IPS DF 6.9 (cell line): ENCODE measurements at regions not wholly inside any gene's neighbourhood (a gene's known extent, or its start where the extent isn't known, plus 50 kb on each side); places are given as distances from the start of the nearest gene placed in this dataset.
"Not testable (repeated sequence)": the region's sequence is repeated elsewhere in the genome, so short reads cannot be mapped to it uniquely, and the experiment has no call there.

Experiments used
- DNase-seq: peaks from one replicate; pipeline ENCODE4 v3.0.0-alpha.2; 2013; ENCODE audit warnings: low read depth, low spot score
- H3K27ac ChIP-seq: one replicate; pipeline ENCODE4 v1.5.1; 2013; ENCODE audit warnings: low read length, control low read depth
- H3K27me3 ChIP-seq: 2 replicates; pipeline ENCODE4 v1.6.1; 2013; ENCODE audit warnings: mild to moderate bottlenecking, low read length; ENCODE audit not compliant: control insufficient read depth, insufficient read depth
- H3K36me3 ChIP-seq: 2 replicates; pipeline ENCODE4 v1.6.1; 2013; ENCODE audit warnings: low read length; ENCODE audit not compliant: control insufficient read depth, insufficient read depth
- H3K4me1 ChIP-seq: 2 replicates; pipeline ENCODE4 v1.6.1; 2013; ENCODE audit warnings: low read length; ENCODE audit not compliant: control insufficient read depth, insufficient read depth
- H3K4me3 ChIP-seq: 2 replicates; pipeline ENCODE4 v1.5.1; 2013; ENCODE audit warnings: mild to moderate bottlenecking, low read length
- H3K9me3 ChIP-seq: 2 replicates; pipeline ENCODE4 v1.6.1; 2013; ENCODE audit warnings: low read length, inconsistent platforms; ENCODE audit not compliant: control insufficient read depth, insufficient read depth
- WGBS: extraction: QIAGEN DNeasy Blood & Tissue Kit; methylation state at CpG from one replicate; pipeline ENCODE4 v1.1.7; 2013; ENCODE audit warnings: mixed read lengths, missing lambda C conversion rate; ENCODE audit not compliant: insufficient read length, insufficient coverage; 5-methylcytosine and 5-hydroxymethylcytosine counted together

DNA sequence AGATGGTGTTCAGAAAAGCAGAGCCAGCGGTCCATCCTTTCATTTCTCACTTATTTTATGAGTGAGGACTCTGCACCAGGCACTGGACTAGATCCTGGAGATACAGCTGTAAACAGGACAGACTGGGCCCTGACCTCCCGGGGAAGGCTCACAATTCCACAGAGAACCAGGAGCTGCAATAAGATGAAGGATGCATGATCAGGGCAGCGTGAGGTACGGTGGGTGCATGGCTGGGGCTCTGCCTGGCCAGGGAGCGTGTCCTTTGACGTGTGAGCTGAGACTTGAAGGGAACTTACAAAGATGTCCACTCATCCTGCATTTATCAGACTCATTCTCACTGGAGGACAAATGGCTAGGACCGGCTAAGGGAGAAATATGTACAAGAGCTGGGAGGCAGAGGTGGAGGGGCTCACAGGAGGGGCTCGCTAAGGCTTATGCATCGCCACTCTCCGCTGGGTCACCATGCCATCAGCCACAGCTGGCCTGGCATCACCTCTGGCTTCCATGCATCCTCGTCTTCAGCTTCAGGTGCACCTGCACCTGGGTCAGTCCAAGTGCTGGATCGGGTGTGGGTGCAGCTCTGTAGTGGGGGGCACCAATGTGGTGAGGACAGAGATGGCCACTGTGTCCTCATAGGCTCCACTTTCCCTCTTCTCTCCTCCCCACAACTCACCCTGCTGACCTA, 213.9 kb downstream of the TOMM20 start:
- DNase-seq = no peak
- H3K27ac ChIP-seq = no peak overlapping the region
- H3K9me3 ChIP-seq = no peaks in the 10 kb centered on the region
- WGBS = no CpG with 5 or more reads among the region's 12 CpGs
- H3K36me3 ChIP-seq = no peaks in the 10 kb centered on the region
- H3K4me3 ChIP-seq = no peak overlapping the region
- H3K27me3 ChIP-seq = no peaks in the 10 kb centered on the region
- no peaks in the 10 kb centered on the region for H3K4me1 ChIP-seq

DNA sequence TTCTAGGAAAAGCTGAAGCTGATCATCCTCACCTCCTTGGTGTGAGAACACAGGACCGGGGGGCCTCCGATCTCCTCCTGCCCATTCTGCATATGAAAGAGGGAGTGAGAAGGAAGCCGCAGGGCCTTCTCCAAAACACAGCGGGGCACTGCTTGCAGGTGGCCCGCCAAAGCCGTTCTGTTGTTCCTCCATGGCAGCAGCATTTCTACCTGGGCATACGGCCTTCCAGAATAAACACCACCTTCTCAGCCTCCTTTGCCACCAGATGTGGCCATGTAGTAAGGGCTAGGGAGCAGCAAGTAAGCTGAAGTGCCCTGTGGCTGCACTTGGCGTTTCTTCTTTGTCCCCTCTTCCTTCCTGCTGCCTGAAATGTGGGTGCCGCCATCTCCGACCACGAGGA, 214.9 kb downstream of the TOMM20 start:
- H3K4me1 ChIP-seq = no peaks in the 10 kb centered on the region
- WGBS = no CpG with 5 or more reads among the region's 11 CpGs
- H3K9me3 ChIP-seq = no peaks in the 10 kb centered on the region
- no peak for DNase-seq
- H3K4me3 ChIP-seq = no peak overlapping the region
- no peaks in the 10 kb centered on the region for H3K27me3 ChIP-seq
- H3K36me3 ChIP-seq = no peaks in the 10 kb centered on the region
- H3K27ac ChIP-seq = no peak overlapping the region

GRCh38 chr1:234913278-234913649, 215.4 kb downstream of the TOMM20 start:
- no peak overlapping the region for H3K27ac ChIP-seq
- H3K27me3 ChIP-seq = no peaks in the 10 kb centered on the region
- DNase-seq = no peak
- H3K36me3 ChIP-seq = no peaks in the 10 kb centered on the region
- no peak overlapping the region for H3K4me3 ChIP-seq
- H3K4me1 ChIP-seq = no peaks in the 10 kb centered on the region
- H3K9me3 ChIP-seq = no peaks in the 10 kb centered on the region
- no CpG with 5 or more reads among the region's 8 CpGs for WGBS

- H3K9me3 ChIP-seq = no peaks in the 10 kb centered on the region
- H3K27me3 ChIP-seq = no peaks in the 10 kb centered on the region
- H3K4me3 ChIP-seq = no peak overlapping the region
- H3K36me3 ChIP-seq = no peaks in the 10 kb centered on the region
- no peaks in the 10 kb centered on the region for H3K4me1 ChIP-seq
- no peak for DNase-seq
- H3K27ac ChIP-seq = no peak overlapping the region
- WGBS = no CpG with 5 or more reads among the region's 9 CpGs
Observed at GRCh38 chr1:234912548-234913277, 215.9 kb downstream of the TOMM20 start.

DNA sequence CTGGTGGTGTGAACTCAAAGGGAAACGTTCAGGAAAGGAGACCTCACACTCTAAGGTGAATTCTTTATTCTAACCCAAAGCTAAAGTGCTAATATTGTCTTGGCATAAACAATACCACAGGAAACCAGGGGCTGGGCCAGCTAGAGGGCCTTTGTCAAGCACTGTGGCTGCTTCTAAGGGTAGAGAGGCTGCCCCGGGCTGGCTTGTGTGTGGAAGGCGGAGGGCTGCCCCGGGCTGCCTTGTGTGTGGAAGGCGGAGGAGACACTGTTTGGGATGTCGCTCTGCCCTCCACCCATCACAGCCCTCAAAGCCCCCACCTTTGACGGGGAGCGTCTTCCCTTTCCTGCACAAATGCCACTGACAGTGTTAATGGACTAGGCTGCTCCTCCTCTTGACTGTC, 216.8 kb downstream of the TOMM20 start:
- H3K9me3 ChIP-seq = no peaks in the 10 kb centered on the region
- no peaks in the 10 kb centered on the region for H3K36me3 ChIP-seq
- no peaks in the 10 kb centered on the region; the same call in 1 of the 2 replicates for H3K27me3 ChIP-seq
- no peak for DNase-seq
- WGBS = no CpG with 5 or more reads among the region's 8 CpGs
- no peak overlapping the region for H3K4me3 ChIP-seq
- H3K27ac ChIP-seq = no peak overlapping the region
- H3K4me1 ChIP-seq = no peaks in the 10 kb centered on the region

- not testable (repeated sequence) for H3K27me3 ChIP-seq, H3K36me3 ChIP-seq, H3K4me1 ChIP-seq, H3K4me3 ChIP-seq, H3K9me3 ChIP-seq, DNase-seq, H3K27ac ChIP-seq
- no CpG with 5 or more reads among the region's 5 CpGs for WGBS
Observed at GRCh38 chr1:234911136-234911535, 217.5 kb downstream of the TOMM20 start.

- WGBS = no CpG with 5 or more reads among the region's 4 CpGs
- Histone ChIP-seq H3K4me3 (no peak overlapping the region), H3K36me3 (no peaks in the 10 kb centered on the region), H3K27me3 (no peaks in the 10 kb centered on the region; the same call in 1 of the 2 replicates), H3K27ac (no peak overlapping the region), H3K9me3 (no peaks in the 10 kb centered on the region), H3K4me1 (no peaks in the 10 kb centered on the region)
- no peak for DNase-seq
Observed at GRCh38 chr1:234909851-234910250, 218.8 kb downstream of the TOMM20 start.

- DNase-seq = no peak
- H3K4me1 ChIP-seq = no peaks in the 10 kb centered on the region
- H3K36me3 ChIP-seq = no peaks in the 10 kb centered on the region
- no peak overlapping the region for H3K4me3 ChIP-seq
- no peaks in the 10 kb centered on the region; the same call in 1 of the 2 replicates for H3K27me3 ChIP-seq
- no peaks in the 10 kb centered on the region for H3K9me3 ChIP-seq
- WGBS = no CpG with 5 or more reads among the region's 1 CpG
- H3K27ac ChIP-seq = no peak overlapping the region
Observed at GRCh38 chr1:234909307-234909810, 219.3 kb downstream of the TOMM20 start.

GRCh38 chr1:234908571-234908970, 220.1 kb downstream of the TOMM20 start:
- no peaks in the 10 kb centered on the region for H3K9me3 ChIP-seq
- H3K27ac ChIP-seq = no peak overlapping the region

DNA sequence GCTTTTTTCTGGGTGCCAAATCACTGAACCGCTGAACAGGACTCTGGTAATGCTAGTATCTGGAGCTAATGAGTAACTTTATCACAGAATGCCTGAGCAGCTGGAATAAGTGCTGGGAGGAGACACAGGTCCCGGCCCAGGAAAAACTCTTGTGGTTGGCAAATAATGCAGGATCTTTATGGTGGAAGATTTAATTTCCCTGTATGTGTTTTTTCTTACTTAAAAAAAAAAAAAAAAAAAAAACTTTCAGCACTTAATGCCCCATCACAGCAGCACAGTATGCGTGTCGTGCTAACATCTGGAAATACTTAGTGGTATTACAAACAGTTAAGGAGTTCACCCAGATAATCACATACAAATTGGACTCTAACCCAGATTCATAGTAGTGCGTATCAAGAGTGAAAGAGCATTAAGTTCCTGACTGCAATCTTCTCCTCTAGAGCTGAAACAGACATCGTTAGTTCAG, 220.7 kb downstream of the TOMM20 start:
- H3K27ac ChIP-seq = no peak overlapping the region
- no peaks in the 10 kb centered on the region for H3K9me3 ChIP-seq
- H3K27me3 ChIP-seq = no peaks in the 10 kb centered on the region; the same call in 1 of the 2 replicates
- H3K4me1 ChIP-seq = no peaks in the 10 kb centered on the region; the same call in 1 of the 2 replicates
- WGBS = no CpG with 5 or more reads among the region's 6 CpGs
- H3K36me3 ChIP-seq = no peaks in the 10 kb centered on the region
- DNase-seq = no peak
- no peak overlapping the region for H3K4me3 ChIP-seq

More at GRCh38 chr1:234908571-234908970, 220.1 kb downstream of the TOMM20 start:
- no peak for DNase-seq
- Histone ChIP-seq H3K4me1 (no peaks in the 10 kb centered on the region; the same call in 1 of the 2 replicates), H3K27me3 (no peaks in the 10 kb centered on the region; the same call in 1 of the 2 replicates), H3K4me3 (no peak overlapping the region), H3K36me3 (no peaks in the 10 kb centered on the region)
- WGBS = no CpG with 5 or more reads among the region's 9 CpGs
